PC-3 (cell line): ENCODE measurements at regions not wholly inside any gene's neighbourhood (a gene's known extent, or its start where the extent isn't known, plus 50 kb on each side); places are given as distances from the start of the nearest gene placed in this dataset.
A peak's percentile ranks its signal among the peaks of the same experiment; 100 is the strongest.

Experiments
- ATAC-seq: fragments of 200-7000 bp; cut with Tn5 transposase; 2 replicates; pipeline ENCODE4 v1.9.1; 2020; ENCODE audit warnings: mild to moderate bottlenecking, moderate library complexity
- BruUV-seq: library from RNA; stranded (reverse); fragments of 400-500 nt; replicated peaks from 2 replicates; lab custom pipeline; 2021; lab: Mats Ljungman, UMichigan
- CTCF ChIA-PET: fragments of 300-600 bp; sonication (Branson Sonifier 250); formaldehyde crosslinking; loops from one replicate; lab custom pipeline; 2022; ENCODE audit warnings: antibody characterized with exemption; lab: Charles Lee
- POLR2A ChIA-PET: fragments of 300-600 bp; sonication (Branson Sonifier 250); formaldehyde crosslinking; loops from one replicate; lab custom pipeline; 2022; ENCODE audit warnings: antibody characterized with exemption; ENCODE audit not compliant: unreplicated experiment; lab: Charles Lee
- DNase-seq: peaks from one replicate; pipeline ENCODE4 v3.0.0-alpha.2; 2015
- H2AFZ ChIP-seq: fragments of 300-600 bp; sonication (generic); 2 replicates; pipeline ENCODE4 v1.6.0; 2016; ENCODE audit warnings: antibody characterized with exemption, low read length
- H3F3A ChIP-seq: fragments of 300-600 bp; sonication (generic); one replicate; pipeline ENCODE4 v1.6.0; 2017; ENCODE audit warnings: antibody characterized with exemption, low read length, control low read depth, mild to moderate bottlenecking; ENCODE audit not compliant: unreplicated experiment
- H3K27ac ChIP-seq: fragments of 300-600 bp; sonication (generic); 2 replicates; pipeline ENCODE4 v1.5.1; 2016; ENCODE audit warnings: mild to moderate bottlenecking, low read length
- H3K27me3 ChIP-seq: fragments of 300-600 bp; sonication (generic); 2 replicates; pipeline ENCODE4 v1.6.1; 2016; ENCODE audit warnings: low read length, mixed read lengths
- H3K36me3 ChIP-seq: fragments of 300-600 bp; sonication (generic); 2 replicates; pipeline ENCODE4 v1.6.1; 2016; ENCODE audit warnings: low read depth, mixed run types, low read length, mixed read lengths
- H3K4me1 ChIP-seq: fragments of 300-600 bp; sonication (generic); 2 replicates; pipeline ENCODE4 v1.5.1; 2016; ENCODE audit warnings: low read length; ENCODE audit not compliant: insufficient read depth
- H3K4me2 ChIP-seq: fragments of 300-600 bp; sonication (generic); 2 replicates; pipeline ENCODE4 v1.6.0; 2016; ENCODE audit warnings: low read length
- H3K4me3 ChIP-seq: fragments of 300-600 bp; sonication (generic); 2 replicates; pipeline ENCODE4 v1.5.1; 2016; ENCODE audit warnings: mild to moderate bottlenecking, low read length, mixed read lengths
- H3K79me2 ChIP-seq: fragments of 300-600 bp; sonication (generic); 2 replicates; pipeline ENCODE4 v1.6.1; 2017; ENCODE audit warnings: low read length, mixed read lengths
- H3K9ac ChIP-seq: fragments of 300-600 bp; sonication (generic); 2 replicates; pipeline ENCODE4 v1.6.0; 2016; ENCODE audit warnings: mild to moderate bottlenecking, low read length
- H3K9me2 ChIP-seq: fragments of 300-600 bp; sonication (generic); replicated peaks from 2 replicates; pipeline ENCODE4 v1.6.1; 2016; ENCODE audit warnings: mixed run types, low read length, mixed read lengths
- H3K9me3 ChIP-seq: fragments of 300-600 bp; sonication (generic); 2 replicates; pipeline ENCODE4 v1.6.1; 2016; ENCODE audit warnings: low read length, mixed read lengths
- H4K20me1 ChIP-seq: fragments of 300-600 bp; sonication (generic); 2 replicates; pipeline ENCODE4 v1.6.1; 2016; ENCODE audit warnings: low read length, mixed read lengths
- CTCF ChIP-seq: fragments of 300-600 bp; sonication (generic); conservative IDR thresholded peaks from 2 replicates; pipeline ENCODE4 v1.5.1; 2017; ENCODE audit warnings: antibody characterized with exemption, low read depth, mild to moderate bottlenecking, low read length
- EZH2 ChIP-seq: fragments of 300-600 bp; sonication (generic); IDR thresholded peaks from one replicate; pipeline ENCODE4 v1.6.1; 2017; ENCODE audit warnings: antibody characterized with exemption, mild to moderate bottlenecking, low read length; ENCODE audit not compliant: unreplicated experiment
- EZH2phosphoT487 ChIP-seq: fragments of 300-600 bp; sonication (generic); IDR thresholded peaks from 2 replicates; pipeline ENCODE4 v1.6.1; 2018; ENCODE audit warnings: mild to moderate bottlenecking, antibody characterized with exemption, low read length, borderline replicate concordance
- intact Hi-C: fragments of 100-400 bp; cut with micrococcal nuclease; formaldehyde crosslinking; loops from 2 replicates; pipeline ENCODE4 v1.9.0; 2023

DNA sequence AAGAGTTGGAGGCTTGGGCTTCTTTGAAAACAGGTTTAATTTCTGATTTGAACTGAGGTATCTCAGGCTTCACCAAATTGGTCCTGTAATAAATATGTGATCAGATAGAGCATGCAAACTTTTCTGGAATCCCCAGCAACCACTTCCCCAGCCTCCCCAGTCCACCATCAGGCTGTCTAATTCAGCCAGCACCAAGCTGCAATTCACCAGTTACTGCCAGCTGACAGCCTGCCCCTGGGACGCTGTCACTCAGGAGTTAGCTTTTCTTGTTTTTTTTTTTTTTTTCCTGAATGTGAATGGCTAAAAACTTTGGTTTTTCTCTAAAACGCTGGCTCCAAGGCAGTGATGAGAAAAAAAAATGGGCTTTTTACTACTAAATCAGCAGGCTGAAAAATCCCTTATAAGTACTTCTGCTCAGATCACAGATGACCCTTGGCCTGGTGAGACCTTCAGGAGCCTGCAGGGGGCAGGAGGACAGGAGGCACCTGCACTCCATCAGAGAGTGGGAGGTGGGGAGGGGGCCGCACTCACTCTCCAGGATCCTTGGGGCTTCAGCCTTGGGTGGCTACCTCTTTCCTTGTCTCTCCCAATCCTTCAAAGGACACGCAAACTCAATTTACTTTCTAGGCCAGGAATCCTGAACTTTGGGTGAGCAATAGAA is 349.4 kb downstream of the GATA3 start:
- BruUV-seq = no TSS peak
- H3K4me2 ChIP-seq = peak overlapping the region; percentile 80; the same call in 1 of the 2 replicates
- H2AFZ ChIP-seq = peak overlapping the region; percentile 51; the same call in 1 of the 2 replicates
- H3K79me2 ChIP-seq = no peaks in the 10 kb centered on the region
- peak overlapping the region; percentile 44; the same call in 1 of the 2 replicates for H3K9ac ChIP-seq
- no peaks in the 10 kb centered on the region for H3F3A ChIP-seq
- no peak for TF ChIP-seq EZH2phosphoT487
- no peak for TF ChIP-seq EZH2
- TF ChIP-seq CTCF = 0 out of 2 replicates have a peak, but pooled peaks have one; percentile 14
- peaks cover 24% of the 10 kb centered on the region for H3K4me1 ChIP-seq
- ChIA-PET POLR2A (interaction anchor here (0.6 kb wide), 1 partner anchor 218 kb away, joined by 3 read pairs; no protein-coding TSS in a partner anchor), CTCF (no interaction called here)
- DNase-seq (no peak), ATAC-seq (no peak)
- no peaks in the 10 kb centered on the region for H3K9me2 ChIP-seq
- no peaks in the 10 kb centered on the region for H3K27me3 ChIP-seq
- no peaks in the 10 kb centered on the region for H3K9me3 ChIP-seq
- H3K36me3 ChIP-seq = no peaks in the 10 kb centered on the region
- intact Hi-C loops = no loop called here
- H4K20me1 ChIP-seq = no peaks in the 10 kb centered on the region
- peak overlapping the region; percentile 59 for H3K27ac ChIP-seq
- no peak overlapping the region for H3K4me3 ChIP-seq

- Histone ChIP-seq H4K20me1 (no peaks in the 10 kb centered on the region), H3K9me3 (no peaks in the 10 kb centered on the region), H3K27me3 (no peaks in the 10 kb centered on the region), H3K9me2 (no peaks in the 10 kb centered on the region), H3K36me3 (no peaks in the 10 kb centered on the region), H3K4me3 (peak overlapping the region; percentile 42; the same call in 1 of the 2 replicates), H3K79me2 (no peaks in the 10 kb centered on the region), H2AFZ (peak overlapping the region; percentile 51), H3K4me1 (peaks cover 24% of the 10 kb centered on the region), H3F3A (no peaks in the 10 kb centered on the region), H3K27ac (peak overlapping the region; percentile 59), H3K9ac (peak overlapping the region; percentile 44), H3K4me2 (peak overlapping the region; percentile 80)
- TF ChIP-seq EZH2phosphoT487 (no peak), EZH2 (no peak)
- intact Hi-C loops = no loop called here
- no TSS peak for BruUV-seq
- ATAC-seq (peak; percentile 23; the same call in 1 of the 2 replicates), DNase-seq (peak; percentile 47)
- ChIA-PET CTCF (no interaction called here), POLR2A (no interaction called here)
Observed at GRCh38 chr10:8404721-8405120, 350.2 kb downstream of the GATA3 start.

DNA sequence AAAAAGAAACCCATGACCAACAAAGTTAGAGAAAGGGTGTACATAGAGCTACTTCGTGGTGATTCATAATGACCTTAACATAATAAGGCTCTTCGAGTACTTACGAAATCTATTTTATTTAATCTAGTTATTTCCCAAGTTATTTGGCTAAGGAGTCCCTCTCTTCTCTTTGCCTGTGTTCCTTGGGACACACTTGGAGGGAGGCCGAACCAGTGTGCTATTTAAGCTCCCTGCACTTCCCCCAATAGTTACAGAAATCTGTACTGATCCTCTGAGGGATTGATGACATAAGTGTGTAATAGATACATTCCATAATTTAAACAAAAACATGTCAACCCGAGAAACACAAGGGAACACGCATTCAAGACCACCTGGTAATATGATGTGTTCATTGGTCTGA is 351.1 kb downstream of the GATA3 start:
- Histone ChIP-seq H3K27ac (0 out of 2 replicates have a peak overlapping the region, but pooled peaks have one; percentile 59), H3K4me3 (no peak overlapping the region), H4K20me1 (no peaks in the 10 kb centered on the region), H3K79me2 (no peaks in the 10 kb centered on the region), H3K36me3 (no peaks in the 10 kb centered on the region), H3K9ac (no peak overlapping the region), H3K9me3 (no peaks in the 10 kb centered on the region), H3F3A (no peaks in the 10 kb centered on the region), H3K4me1 (peaks cover 24% of the 10 kb centered on the region), H3K27me3 (no peaks in the 10 kb centered on the region), H3K9me2 (no peaks in the 10 kb centered on the region), H2AFZ (no peak overlapping the region), H3K4me2 (no peak overlapping the region)
- intact Hi-C loops = no loop called here
- CTCF ChIA-PET = no interaction called here
- POLR2A ChIA-PET = no interaction called here
- no peak for DNase-seq
- no TSS peak for BruUV-seq
- TF ChIP-seq EZH2phosphoT487 = no peak
- no peak for ATAC-seq
